Activated CD8-positive, alpha-beta memory T cell treated with anti-CD3 and anti-CD28 coated beads, Interleukin-2, amount 50 U/mL, for 24 hours (primary cell): ENCODE measurements at regions not wholly inside any gene's neighbourhood (a gene's known extent, or its start where the extent isn't known, plus 50 kb on each side); places are given as distances from the start of the nearest gene placed in this dataset.
"Not testable (repeated sequence)": the region's sequence is repeated elsewhere in the genome, so short reads cannot be mapped to it uniquely, and the experiment has no call there.

Experiments
- DNase-seq: peaks from one replicate; pipeline ENCODE4 v3.0.0-alpha.2; 2020; ENCODE audit errors: extremely low read depth

DNA sequence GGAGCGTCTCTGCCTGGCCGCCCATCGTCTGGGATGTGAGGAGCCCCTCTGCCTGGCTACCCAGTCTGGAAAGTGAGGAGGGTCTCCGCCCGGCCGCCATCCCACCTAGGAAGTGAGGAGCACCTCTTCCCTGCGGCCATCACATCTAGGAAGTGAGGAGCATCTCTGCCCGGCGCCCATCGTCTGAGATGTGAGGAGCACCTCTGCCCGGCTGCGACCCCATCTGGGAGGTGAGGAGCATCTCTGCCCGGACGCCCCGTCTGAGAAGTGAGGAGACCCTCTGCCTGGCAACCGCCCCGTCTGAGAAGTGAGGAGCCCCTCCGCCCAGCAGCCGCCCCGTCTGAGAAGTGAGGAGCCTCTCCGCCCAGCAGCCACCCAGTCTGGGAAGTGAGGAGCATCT is 84.5 kb downstream of the IDS start:
- not testable (repeated sequence) for DNase-seq

- DNase-seq, result no peak
These were observed 107.1 kb downstream of the IDS start for GRCh38 chrX:149398027-149398426.

- no peak for DNase-seq
These were observed 112.2 kb downstream of the IDS start for GRCh38 chrX:149392921-149393320.

DNA sequence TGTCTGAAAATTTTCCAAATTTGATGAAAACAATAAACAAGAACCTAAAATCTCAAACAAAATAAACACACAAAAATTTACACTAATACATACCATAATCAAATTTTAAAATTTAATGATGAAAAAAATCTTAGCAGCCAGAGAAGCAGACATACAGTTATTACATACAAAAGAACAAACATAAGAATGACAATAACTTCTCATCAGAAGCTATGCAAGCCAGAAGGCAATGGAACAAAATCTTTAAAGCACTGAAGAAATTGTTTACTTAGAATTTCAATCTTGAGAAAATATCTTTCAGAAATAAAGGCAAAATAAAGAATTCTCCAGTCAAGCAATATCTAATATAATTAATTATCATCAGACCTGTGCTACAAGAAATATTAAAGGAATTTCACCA is 121.3 kb downstream of the IDS start:
- no peak for DNase-seq

DNA sequence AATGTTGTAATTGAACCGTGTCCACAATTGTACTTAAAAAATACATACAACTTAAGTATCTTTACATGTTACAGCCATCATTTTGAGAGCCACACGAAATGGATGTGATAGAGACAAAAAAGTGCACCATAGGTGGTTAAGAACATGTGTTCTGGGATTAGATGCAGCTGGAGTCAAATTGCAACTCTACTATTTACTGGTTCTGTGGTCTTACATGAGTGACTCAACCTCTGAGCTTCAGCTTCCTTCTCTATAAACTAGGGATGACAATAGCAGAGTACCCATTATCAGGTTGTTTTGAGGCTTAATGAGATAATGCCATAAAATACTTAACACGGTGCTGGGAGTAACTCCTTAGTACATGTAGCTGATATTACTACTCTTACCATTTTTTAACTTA is 130.4 kb downstream of the IDS start:
- no peak for DNase-seq

DNA sequence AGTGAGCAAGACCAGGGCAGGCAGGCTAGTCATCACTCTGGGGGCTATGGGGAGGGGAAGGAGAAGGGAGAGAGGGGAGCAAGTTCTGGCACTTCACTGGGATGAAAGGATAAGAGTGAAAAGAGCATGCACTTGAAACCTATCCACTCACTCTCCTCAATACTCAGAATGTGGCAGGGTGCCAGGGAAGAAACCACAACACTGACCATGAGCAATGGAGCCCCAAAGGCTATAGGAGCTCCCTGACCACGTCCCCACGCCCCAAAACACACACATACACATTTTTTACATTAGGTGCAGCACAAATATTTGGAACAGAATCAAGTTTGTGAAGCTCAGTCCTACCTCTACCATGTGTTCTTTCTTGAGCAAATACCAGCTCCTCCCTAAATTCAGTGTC is 132.2 kb downstream of the IDS start:
- no peak for DNase-seq

- no peak for DNase-seq
These were observed 133.1 kb downstream of the IDS start for GRCh38 chrX:149371986-149372385.

DNA sequence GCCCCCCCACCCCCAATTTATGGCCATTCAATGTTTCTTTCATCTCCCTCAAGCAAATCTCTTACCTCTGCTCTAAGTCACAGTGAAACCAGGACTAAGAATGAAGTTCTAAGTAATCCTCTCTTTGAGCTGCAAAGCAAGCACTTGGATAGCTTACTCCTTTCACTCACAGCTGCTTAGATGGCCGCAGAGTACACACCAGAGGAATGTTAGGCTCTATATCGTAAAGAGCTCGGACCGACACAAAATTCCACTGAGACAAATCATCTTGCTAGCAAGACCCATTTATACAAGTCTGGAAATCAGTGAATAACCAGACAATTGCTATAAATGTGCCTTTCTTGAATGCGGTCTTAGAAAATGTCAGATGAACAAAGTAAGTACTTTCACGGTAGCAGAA is 135.0 kb downstream of the IDS start:
- no peak for DNase-seq

- DNase-seq, result no peak
These were observed 139.6 kb downstream of the IDS start for GRCh38 chrX:149365552-149365951.

GRCh38 chrX:149365061-149365460 is 140.0 kb downstream of the IDS start:
- no peak for DNase-seq

DNA sequence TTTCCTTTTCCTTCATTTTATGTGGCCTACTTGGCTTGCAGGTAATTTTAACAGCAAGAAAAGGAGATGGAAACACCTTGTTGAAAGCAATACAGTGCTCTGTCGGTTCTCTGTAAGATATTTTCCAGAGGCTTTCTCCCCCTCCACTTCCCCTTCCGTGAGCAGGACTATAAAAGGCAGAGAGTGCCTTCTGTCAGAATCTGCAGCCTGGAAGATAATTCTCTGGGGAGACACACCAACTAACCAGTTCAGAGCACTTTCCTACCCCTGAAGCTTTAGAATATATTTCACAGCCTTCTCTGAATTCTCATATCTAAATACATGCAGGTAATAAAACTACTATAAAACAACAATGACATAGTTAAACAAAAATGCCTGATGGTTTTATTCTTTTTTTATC is 141.1 kb downstream of the IDS start:
- DNase-seq, result no peak

- DNase-seq, result no peak
These were observed 158.8 kb downstream of the IDS start for GRCh38 chrX:149346306-149346705.

GRCh38 chrX:149322316-149322715 is 182.8 kb downstream of the IDS start:
- DNase-seq, result no peak

DNA sequence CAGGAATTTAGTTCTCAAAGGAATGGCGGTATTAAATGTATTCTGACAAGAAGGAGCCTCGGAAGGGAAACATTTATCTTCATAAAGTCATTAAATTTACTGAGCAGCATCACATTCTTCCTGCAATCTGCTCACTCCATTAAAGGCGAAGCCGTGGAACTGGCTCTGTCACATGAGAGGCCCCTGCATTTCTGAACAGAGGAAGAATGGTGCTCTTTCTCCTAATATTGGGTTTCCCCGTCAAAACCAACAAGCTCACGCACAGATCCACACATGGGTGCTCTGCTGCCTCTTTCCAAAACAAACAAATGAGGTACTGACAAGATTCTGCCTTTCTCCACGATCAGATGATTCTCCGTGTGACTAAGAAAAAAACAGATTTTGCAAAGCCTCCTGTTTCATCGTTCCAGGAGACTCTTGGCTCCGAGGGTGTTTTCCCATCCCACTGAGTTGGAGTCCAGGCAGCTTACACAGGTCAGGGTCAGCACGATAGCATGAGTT is 191.2 kb downstream of the IDS start:
- DNase-seq, result no peak

- DNase-seq, result no peak
These were observed 192.1 kb downstream of the IDS start for GRCh38 chrX:149312988-149313387.

GRCh38 chrX:149312097-149312496 is 193.0 kb downstream of the IDS start:
- DNase-seq, result no peak

DNA sequence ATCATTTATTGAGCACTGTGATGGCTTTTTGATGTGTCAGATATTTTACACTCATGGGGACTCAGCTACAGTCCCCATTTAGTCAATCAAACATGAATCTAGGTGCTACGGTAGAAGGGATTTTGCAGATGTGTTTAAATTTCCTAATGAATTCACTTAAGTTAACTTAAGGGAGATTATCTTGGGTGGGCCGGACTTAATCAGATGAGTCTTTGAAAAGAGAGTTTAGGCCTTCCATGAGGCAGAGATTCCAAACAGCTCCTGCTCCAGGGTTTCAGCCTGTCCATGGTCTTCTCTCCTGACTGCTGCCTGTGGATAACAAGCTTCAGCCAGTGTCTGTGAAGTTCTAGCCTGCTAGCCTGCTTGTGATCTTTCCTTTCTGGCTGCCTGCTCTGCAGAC is 202.4 kb downstream of the IDS start:
- DNase-seq, result no peak

DNA sequence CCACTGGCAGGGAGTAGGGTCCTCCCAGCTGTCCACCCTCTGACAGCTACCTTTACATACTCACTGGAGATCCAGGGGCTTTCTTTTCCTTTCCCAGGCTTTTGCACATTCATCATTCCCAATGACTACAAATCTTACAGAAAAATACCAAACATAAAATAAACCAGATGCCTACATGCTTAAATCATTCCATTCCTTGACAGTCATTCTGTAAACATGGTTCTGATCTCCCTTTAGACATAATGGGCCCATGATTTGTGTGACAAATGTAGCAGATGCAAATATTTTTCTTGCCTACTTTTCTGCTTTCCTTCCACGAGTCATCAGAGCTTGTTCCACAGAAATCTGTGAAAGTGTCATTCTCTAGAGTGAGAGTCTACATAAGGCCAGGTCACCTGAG is 207.0 kb downstream of the IDS start:
- no peak for DNase-seq

- no peak for DNase-seq
These were observed 209.0 kb downstream of the IDS start for GRCh38 chrX:149296092-149296491.

DNA sequence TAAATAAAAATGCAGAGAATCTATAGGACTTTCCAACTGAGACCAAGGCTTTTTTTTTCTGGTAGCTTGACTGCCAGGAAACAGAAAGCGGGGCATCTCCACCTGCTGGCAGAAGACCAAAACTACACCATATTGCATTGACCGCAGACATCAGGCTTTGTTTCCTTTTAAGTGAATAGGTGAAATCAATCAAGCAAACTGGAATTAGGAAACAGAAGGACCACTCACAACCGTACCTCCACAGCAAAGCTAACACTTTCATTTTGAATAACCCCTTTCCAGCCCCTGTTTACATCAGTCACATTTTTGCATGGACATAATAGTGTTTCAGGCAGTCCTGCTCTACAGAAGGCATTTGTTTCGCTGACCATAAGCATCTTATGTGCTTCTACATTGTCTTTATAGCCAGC is 218.2 kb downstream of the IDS start:
- peak; percentile 1 for DNase-seq

- no peak for DNase-seq
These were observed 220.5 kb downstream of the IDS start for GRCh38 chrX:149284616-149285015.

- DNase-seq, result no peak
These were observed 221.3 kb downstream of the IDS start for GRCh38 chrX:149283853-149284252.

DNA sequence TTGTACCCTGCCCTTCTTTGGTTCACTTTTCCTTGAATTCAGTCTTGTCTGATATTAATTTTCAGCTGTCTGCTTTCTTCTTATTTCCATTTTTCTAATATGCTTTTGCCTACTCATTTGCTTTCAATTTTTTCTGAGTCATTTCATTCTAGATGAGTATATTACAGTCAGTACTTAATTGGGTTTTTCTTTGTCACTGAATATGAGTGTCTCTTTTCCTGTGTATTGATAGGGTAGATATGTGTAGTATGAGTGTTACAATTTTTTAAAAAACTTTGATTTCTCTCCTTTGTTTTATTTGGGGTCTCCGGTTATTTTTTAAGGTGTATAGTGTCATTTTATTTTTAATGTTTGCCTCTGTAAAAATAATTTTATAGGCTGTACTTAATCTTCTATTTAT is 222.2 kb downstream of the IDS start:
- no peak for DNase-seq

DNA sequence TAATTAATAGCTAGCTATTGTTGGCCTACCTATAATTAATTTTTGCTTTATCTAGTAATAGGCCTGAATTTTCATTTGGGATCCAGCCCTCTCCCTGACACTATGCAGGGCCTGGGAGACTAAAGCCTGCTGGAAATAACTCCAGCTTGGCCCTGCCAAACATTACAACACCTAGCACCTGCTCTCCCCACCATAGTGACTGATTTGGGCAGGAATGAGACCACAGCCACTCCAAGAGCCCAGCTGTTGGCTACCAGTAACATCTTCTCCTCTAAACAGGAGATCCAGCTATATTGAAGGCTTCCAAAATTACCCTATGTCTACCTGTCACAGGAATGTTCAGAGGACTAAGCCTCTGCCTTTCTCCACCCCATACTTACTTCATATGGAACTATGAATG is 225.1 kb downstream of the IDS start:
- DNase-seq, result no peak

- DNase-seq, result no peak
These were observed 229.3 kb downstream of the IDS start for GRCh38 chrX:149275836-149276235.
